ENCODE measurements at regions not wholly inside any gene's neighbourhood (a gene's known extent, or its start where the extent isn't known, plus 50 kb on each side); places are given as distances from the start of the nearest gene placed in this dataset.

- no peak for DNase-seq
These were observed 50.4 kb downstream of the RTL9 start for GRCh38 chrX:110408949-110409588.

GRCh38 chrX:110409925-110410324 lies 51.3 kb downstream of the RTL9 start:
- no peak for DNase-seq

- no peak for DNase-seq
These were observed 52.0 kb downstream of the RTL9 start for GRCh38 chrX:110410603-110411002.

- peak; percentile 67 for DNase-seq
These were observed 54.5 kb downstream of the RTL9 start for GRCh38 chrX:110412971-110413726.

GRCh38 chrX:110413727-110414124 lies 55.1 kb downstream of the RTL9 start:
- DNase-seq, result no peak

GRCh38 chrX:110414273-110414672 lies 55.6 kb downstream of the RTL9 start:
- no peak for DNase-seq

- DNase-seq, result no peak
These were observed 56.2 kb downstream of the RTL9 start for GRCh38 chrX:110414679-110415439.

- DNase-seq, result no peak
These were observed 57.0 kb downstream of the RTL9 start for GRCh38 chrX:110415440-110416170.

- no peak for DNase-seq
These were observed 58.5 kb downstream of the RTL9 start for GRCh38 chrX:110417128-110417527.

- no peak for DNase-seq
These were observed 59.9 kb downstream of the RTL9 start for GRCh38 chrX:110418316-110419235.

- DNase-seq, result no peak
These were observed 60.9 kb downstream of the RTL9 start for GRCh38 chrX:110419512-110419911.

- no peak for DNase-seq
These were observed 62.3 kb downstream of the RTL9 start for GRCh38 chrX:110420771-110421499.

GRCh38 chrX:110421500-110422455 lies 63.1 kb downstream of the RTL9 start:
- no peak for DNase-seq

- no peak for DNase-seq
These were observed 66.8 kb downstream of the RTL9 start for GRCh38 chrX:110425222-110426154.

- no peak for DNase-seq
These were observed 67.5 kb downstream of the RTL9 start for GRCh38 chrX:110426155-110426504.

GRCh38 chrX:110427076-110427475 lies 68.4 kb downstream of the RTL9 start:
- no peak for DNase-seq

- DNase-seq, result no peak
These were observed 69.5 kb downstream of the RTL9 start for GRCh38 chrX:110428144-110428543.

GRCh38 chrX:110430293-110431076 lies 71.8 kb downstream of the RTL9 start:
- DNase-seq, result no peak
